ENCODE measurements at regions not wholly inside any gene's neighbourhood (a gene's known extent, or its start where the extent isn't known, plus 50 kb on each side); places are given as distances from the start of the nearest gene placed in this dataset.

- TF ChIP-seq POLR2A (IDR thresholded peaks at IDR 0.05; ENCODE audit: low read depth, low read length) (no peak), MAZ (IDR thresholded peaks at IDR 0.05; ENCODE audit: borderline replicate concordance, low read depth, low read length) (no peak), BHLHE40 (IDR thresholded peaks at IDR 0.05; ENCODE audit: low read depth, low read length) (no peak), MXI1 (IDR thresholded peaks at IDR 0.05; ENCODE audit: borderline replicate concordance, low read depth, low read length) (no peak), SMC3 (IDR thresholded peaks at IDR 0.05; ENCODE audit: low read depth, low read length) (no peak)
- TF ChIP-seq, protein P1, sequence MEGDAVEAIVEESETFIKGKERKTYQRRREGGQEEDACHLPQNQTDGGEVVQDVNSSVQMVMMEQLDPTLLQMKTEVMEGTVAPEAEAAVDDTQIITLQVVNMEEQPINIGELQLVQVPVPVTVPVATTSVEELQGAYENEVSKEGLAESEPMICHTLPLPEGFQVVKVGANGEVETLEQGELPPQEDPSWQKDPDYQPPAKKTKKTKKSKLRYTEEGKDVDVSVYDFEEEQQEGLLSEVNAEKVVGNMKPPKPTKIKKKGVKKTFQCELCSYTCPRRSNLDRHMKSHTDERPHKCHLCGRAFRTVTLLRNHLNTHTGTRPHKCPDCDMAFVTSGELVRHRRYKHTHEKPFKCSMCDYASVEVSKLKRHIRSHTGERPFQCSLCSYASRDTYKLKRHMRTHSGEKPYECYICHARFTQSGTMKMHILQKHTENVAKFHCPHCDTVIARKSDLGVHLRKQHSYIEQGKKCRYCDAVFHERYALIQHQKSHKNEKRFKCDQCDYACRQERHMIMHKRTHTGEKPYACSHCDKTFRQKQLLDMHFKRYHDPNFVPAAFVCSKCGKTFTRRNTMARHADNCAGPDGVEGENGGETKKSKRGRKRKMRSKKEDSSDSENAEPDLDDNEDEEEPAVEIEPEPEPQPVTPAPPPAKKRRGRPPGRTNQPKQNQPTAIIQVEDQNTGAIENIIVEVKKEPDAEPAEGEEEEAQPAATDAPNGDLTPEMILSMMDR (conservative IDR thresholded peaks at IDR 0.05; ENCODE audit: low read depth, low read length), result no peak
Observed at GRCh38 chr10:105650306-105650705, 1009.2 kb downstream of the SORCS3 start.
